HepG2 (cell line): ENCODE measurements at regions not wholly inside any gene's neighbourhood (a gene's known extent, or its start where the extent isn't known, plus 50 kb on each side); places are given as distances from the start of the nearest gene placed in this dataset.

ENCODE experiments used
- ATAC-seq: fragments of 200-7000 bp; cut with Tn5 transposase; 3 replicates; pipeline ENCODE4 v1.9.1; 2020; ENCODE audit warnings: mild to moderate bottlenecking, moderate library complexity
- BruUV-seq: library from RNA; stranded (reverse); fragments of 400-500 nt; replicated peaks from 2 replicates; lab custom pipeline; 2021; lab: Mats Ljungman, UMichigan
- CTCF ChIA-PET: fragments of 300-600 bp; formaldehyde crosslinking; extraction: SDS; loops from one replicate; lab custom pipeline; 2021; ENCODE audit warnings: low total read pairs, inconsistent platforms, low intra/inter-chr PET ratio; lab: Yijun Ruan, JAX
- POLR2A ChIA-PET: fragments of 350-600 bp; sonication (Branson Sonifier 250); formaldehyde crosslinking; loops from one replicate; lab custom pipeline; 2020; ENCODE audit warnings: antibody characterized with exemption, inconsistent platforms; lab: Yijun Ruan, JAX
- DNase-seq: peaks from one replicate; pipeline ENCODE4 v3.0.0-alpha.2; 2015; ENCODE audit warnings: low spot score
- FAIRE-seq: peaks from 3 replicates; lab custom pipeline; 2011; peaks lifted over from hg19 to GRCh38; lab: Jason Lieb, UNC
- H2AFZ ChIP-seq: one replicate; pipeline ENCODE4 v1.6.1; 2011; ENCODE audit warnings: low read length, inconsistent platforms
- H3K27ac ChIP-seq: fragments of 300-600 bp; 3 replicates; pipeline ENCODE4 v1.8.0; 2011; ENCODE audit warnings: mixed run types, mild to moderate bottlenecking, mixed read lengths, low read length, inconsistent platforms; ENCODE audit not compliant: insufficient read depth; ENCODE audit errors: extremely low read length
- H3K27me3 ChIP-seq, 2 experiments: fragments of 200-600 bp in 1 of 2; 2 replicates in 1 of 2; 3 replicates in 1 of 2; pipeline versions ENCODE4 v1.6.0 to v1.8.0; 2011; ENCODE audit warnings: low read length in 2 of 2, mild to moderate bottlenecking in 2 of 2, moderate library complexity in 2 of 2, inconsistent platforms in 1 of 2; ENCODE audit not compliant: insufficient read depth in 2 of 2, control insufficient read depth in 1 of 2
- H3K36me3 ChIP-seq, 2 experiments: fragments of 200-600 bp in 1 of 2; replicated peaks in 1 of 2; 2 replicates in 1 of 2; 3 replicates in 1 of 2; pipeline versions ENCODE4 v1.5.1 to v1.8.0; 2011; ENCODE audit warnings: low read length in 2 of 2, inconsistent platforms in 1 of 2; ENCODE audit not compliant: insufficient read depth in 2 of 2, control insufficient read depth in 1 of 2
- H3K4me1 ChIP-seq: 2 replicates; pipeline ENCODE4 v1.5.1; 2012; ENCODE audit warnings: low read length, inconsistent platforms; ENCODE audit not compliant: insufficient read depth
- H3K4me2 ChIP-seq: 2 replicates; pipeline ENCODE4 v1.6.0; 2011; ENCODE audit warnings: low read depth, low read length, inconsistent platforms
- H3K4me3 ChIP-seq, 3 experiments: fragments of 200-600 bp in 1 of 3; sonication (generic), shearing (Covaris generic) in 1 of 3; replicated peaks in 1 of 3; 2 replicates each; pipeline ENCODE4 v1.5.1; 2011 to 2016; ENCODE audit warnings: low read length in 3 of 3, inconsistent platforms in 2 of 3, low read depth in 2 of 3, mild to moderate bottlenecking in 2 of 3, control low read depth in 1 of 3, mixed read lengths in 1 of 3; ENCODE audit not compliant: insufficient read depth in 1 of 3
- H3K79me2 ChIP-seq: one replicate; pipeline ENCODE4 v1.6.1; 2011; ENCODE audit warnings: low read length, inconsistent platforms; ENCODE audit not compliant: insufficient read depth
- H3K9ac ChIP-seq: 2 replicates; pipeline ENCODE4 v1.6.0; 2011; ENCODE audit warnings: mild to moderate bottlenecking, low read depth, low read length, inconsistent platforms; ENCODE audit not compliant: insufficient read depth
- H3K9me3 ChIP-seq: 2 replicates; pipeline ENCODE4 v1.5.1; 2012; ENCODE audit warnings: mild to moderate bottlenecking, low read length
- H4K20me1 ChIP-seq: 2 replicates; pipeline ENCODE4 v1.6.0; 2011; ENCODE audit warnings: inconsistent platforms, mild to moderate bottlenecking, low read length, moderate library complexity; ENCODE audit not compliant: insufficient read depth
- KLF13 ChIP-seq: sonication (generic); formaldehyde crosslinking; IDR thresholded peaks from 2 replicates; pipeline ENCODE4 v1.4.0; 2020; ENCODE audit warnings: mild to moderate bottlenecking, missing genetic modification reagents
- MTA1 ChIP-seq: sonication (generic); formaldehyde crosslinking; IDR thresholded peaks from 2 replicates; pipeline ENCODE4 v1.4.0; 2020; ENCODE audit warnings: missing genetic modification reagents, mild to moderate bottlenecking, borderline replicate concordance
- PHF5A ChIP-seq: IDR thresholded peaks from one replicate; pipeline ENCODE4 v1.6.1; 2018; ENCODE audit warnings: low read depth, missing genetic modification reagents; ENCODE audit not compliant: unreplicated experiment
- SMAD3 ChIP-seq: sonication (generic); formaldehyde crosslinking; IDR thresholded peaks from 2 replicates; pipeline ENCODE4 v1.4.0; 2020; ENCODE audit warnings: missing genetic modification reagents
- TMF1 ChIP-seq: sonication (generic); formaldehyde crosslinking; IDR thresholded peaks from 2 replicates; pipeline ENCODE4 v1.8.1; 2022; ENCODE audit warnings: low read depth, missing genetic modification reagents
- ZNF230 ChIP-seq: sonication (generic); formaldehyde crosslinking; IDR thresholded peaks from 2 replicates; pipeline ENCODE4 v1.4.0; 2020; ENCODE audit warnings: mild to moderate bottlenecking, missing genetic modification reagents
- ZNF234 ChIP-seq: sonication (generic); formaldehyde crosslinking; conservative IDR thresholded peaks from 2 replicates; pipeline ENCODE4 v1.5.1; 2020; ENCODE audit warnings: mild to moderate bottlenecking, missing genetic modification reagents
- ZNF263 ChIP-seq: sonication (generic); formaldehyde crosslinking; IDR thresholded peaks from 2 replicates; pipeline ENCODE4 v1.4.0; 2020; ENCODE audit warnings: missing genetic modification reagents
- ZNF30 ChIP-seq: sonication (generic); formaldehyde crosslinking; IDR thresholded peaks from 2 replicates; pipeline ENCODE4 v1.5.0; 2020; ENCODE audit warnings: mild to moderate bottlenecking, missing genetic modification reagents
- ZNF549 ChIP-seq: sonication (generic); formaldehyde crosslinking; IDR thresholded peaks from 2 replicates; pipeline ENCODE4 v1.5.0; 2020; ENCODE audit warnings: missing genetic modification reagents
- ZNF552 ChIP-seq: sonication (generic); formaldehyde crosslinking; IDR thresholded peaks from 2 replicates; pipeline ENCODE4 v1.9.0; 2022; ENCODE audit warnings: missing genetic modification reagents, mild to moderate bottlenecking, borderline replicate concordance
- WGBS: methylation state at CpG from one replicate; pipeline ENCODE4 v1.1.6; 2017; ENCODE audit warnings: low lambda C conversion rate; 5-methylcytosine and 5-hydroxymethylcytosine counted together
- in situ Hi-C: cut with HindIII; loops from 2 replicates; pipeline ENCODE4 v1.10.0; 2017; ENCODE audit warnings: low pct_unique_long_range_greater_than_20kb; ENCODE audit not compliant: extremely low pct_ligation_motif_present
- intact Hi-C: fragments of 100-400 bp; cut with micrococcal nuclease; formaldehyde crosslinking; loops from one replicate; pipeline ENCODE4 v1.10.0; 2022; ENCODE audit not compliant: unreplicated experiment
- TF ChIP-seq, protein P1 (sequence below): sonication (generic); formaldehyde crosslinking; IDR thresholded peaks from 2 replicates; pipeline ENCODE4 v1.5.0; 2020; ENCODE audit warnings: mild to moderate bottlenecking, missing genetic modification reagents, borderline replicate concordance
- TF ChIP-seq, protein P2 (sequence below): sonication (generic); formaldehyde crosslinking; IDR thresholded peaks from 2 replicates; pipeline ENCODE4 v1.5.0; 2020; ENCODE audit warnings: missing genetic modification reagents
- TF ChIP-seq, protein P3 (sequence below): sonication (generic); formaldehyde crosslinking; IDR thresholded peaks from 2 replicates; pipeline ENCODE4 v1.4.0; 2020; ENCODE audit warnings: missing genetic modification reagents; ENCODE audit errors: not compliant biosample characterization

DNA sequence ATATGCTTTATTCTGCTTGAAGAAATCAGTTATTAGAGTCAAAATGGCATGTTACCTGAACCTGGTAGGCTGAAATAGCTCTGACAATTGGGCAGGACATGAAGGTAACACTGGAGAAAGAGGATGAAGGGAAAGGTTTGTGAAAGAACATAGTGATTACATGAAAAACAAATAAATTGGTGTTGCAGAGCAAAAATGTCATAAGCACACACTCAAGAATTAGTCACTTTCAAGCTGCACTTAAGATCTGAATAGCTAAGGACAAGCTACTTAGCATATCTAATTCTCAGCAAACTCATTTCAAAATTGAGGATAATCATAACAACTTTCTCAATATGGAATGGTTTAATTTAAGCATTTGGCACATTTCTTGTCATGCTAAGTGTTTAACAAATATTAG, 1398.0 kb upstream of the FLRT2 start (continued):
- TF ChIP-seq, protein P1, sequence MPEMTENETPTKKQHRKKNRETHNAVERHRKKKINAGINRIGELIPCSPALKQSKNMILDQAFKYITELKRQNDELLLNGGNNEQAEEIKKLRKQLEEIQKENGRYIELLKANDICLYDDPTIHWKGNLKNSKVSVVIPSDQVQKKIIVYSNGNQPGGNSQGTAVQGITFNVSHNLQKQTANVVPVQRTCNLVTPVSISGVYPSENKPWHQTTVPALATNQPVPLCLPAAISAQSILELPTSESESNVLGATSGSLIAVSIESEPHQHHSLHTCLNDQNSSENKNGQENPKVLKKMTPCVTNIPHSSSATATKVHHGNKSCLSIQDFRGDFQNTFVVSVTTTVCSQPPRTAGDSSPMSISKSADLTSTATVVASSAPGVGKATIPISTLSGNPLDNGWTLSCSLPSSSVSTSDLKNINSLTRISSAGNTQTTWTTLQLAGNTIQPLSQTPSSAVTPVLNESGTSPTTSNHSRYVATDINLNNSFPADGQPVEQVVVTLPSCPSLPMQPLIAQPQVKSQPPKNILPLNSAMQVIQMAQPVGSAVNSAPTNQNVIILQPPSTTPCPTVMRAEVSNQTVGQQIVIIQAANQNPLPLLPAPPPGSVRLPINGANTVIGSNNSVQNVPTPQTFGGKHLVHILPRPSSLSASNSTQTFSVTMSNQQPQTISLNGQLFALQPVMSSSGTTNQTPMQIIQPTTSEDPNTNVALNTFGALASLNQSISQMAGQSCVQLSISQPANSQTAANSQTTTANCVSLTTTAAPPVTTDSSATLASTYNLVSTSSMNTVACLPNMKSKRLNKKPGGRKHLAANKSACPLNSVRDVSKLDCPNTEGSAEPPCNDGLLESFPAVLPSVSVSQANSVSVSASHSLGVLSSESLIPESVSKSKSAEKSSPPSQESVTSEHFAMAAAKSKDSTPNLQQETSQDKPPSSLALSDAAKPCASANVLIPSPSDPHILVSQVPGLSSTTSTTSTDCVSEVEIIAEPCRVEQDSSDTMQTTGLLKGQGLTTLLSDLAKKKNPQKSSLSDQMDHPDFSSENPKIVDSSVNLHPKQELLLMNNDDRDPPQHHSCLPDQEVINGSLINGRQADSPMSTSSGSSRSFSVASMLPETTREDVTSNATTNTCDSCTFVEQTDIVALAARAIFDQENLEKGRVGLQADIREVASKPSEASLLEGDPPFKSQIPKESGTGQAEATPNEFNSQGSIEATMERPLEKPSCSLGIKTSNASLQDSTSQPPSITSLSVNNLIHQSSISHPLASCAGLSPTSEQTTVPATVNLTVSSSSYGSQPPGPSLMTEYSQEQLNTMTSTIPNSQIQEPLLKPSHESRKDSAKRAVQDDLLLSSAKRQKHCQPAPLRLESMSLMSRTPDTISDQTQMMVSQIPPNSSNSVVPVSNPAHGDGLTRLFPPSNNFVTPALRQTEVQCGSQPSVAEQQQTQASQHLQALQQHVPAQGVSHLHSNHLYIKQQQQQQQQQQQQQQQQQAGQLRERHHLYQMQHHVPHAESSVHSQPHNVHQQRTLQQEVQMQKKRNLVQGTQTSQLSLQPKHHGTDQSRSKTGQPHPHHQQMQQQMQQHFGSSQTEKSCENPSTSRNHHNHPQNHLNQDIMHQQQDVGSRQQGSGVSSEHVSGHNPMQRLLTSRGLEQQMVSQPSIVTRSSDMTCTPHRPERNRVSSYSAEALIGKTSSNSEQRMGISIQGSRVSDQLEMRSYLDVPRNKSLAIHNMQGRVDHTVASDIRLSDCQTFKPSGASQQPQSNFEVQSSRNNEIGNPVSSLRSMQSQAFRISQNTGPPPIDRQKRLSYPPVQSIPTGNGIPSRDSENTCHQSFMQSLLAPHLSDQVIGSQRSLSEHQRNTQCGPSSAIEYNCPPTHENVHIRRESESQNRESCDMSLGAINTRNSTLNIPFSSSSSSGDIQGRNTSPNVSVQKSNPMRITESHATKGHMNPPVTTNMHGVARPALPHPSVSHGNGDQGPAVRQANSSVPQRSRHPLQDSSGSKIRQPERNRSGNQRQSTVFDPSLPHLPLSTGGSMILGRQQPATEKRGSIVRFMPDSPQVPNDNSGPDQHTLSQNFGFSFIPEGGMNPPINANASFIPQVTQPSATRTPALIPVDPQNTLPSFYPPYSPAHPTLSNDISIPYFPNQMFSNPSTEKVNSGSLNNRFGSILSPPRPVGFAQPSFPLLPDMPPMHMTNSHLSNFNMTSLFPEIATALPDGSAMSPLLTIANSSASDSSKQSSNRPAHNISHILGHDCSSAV (CRISPR knock-in tag): no peak
- TF ChIP-seq PHF5A (no peak), ZNF552 (no peak)
- TF ChIP-seq, all 625 proteins: peak for 0

DNA sequence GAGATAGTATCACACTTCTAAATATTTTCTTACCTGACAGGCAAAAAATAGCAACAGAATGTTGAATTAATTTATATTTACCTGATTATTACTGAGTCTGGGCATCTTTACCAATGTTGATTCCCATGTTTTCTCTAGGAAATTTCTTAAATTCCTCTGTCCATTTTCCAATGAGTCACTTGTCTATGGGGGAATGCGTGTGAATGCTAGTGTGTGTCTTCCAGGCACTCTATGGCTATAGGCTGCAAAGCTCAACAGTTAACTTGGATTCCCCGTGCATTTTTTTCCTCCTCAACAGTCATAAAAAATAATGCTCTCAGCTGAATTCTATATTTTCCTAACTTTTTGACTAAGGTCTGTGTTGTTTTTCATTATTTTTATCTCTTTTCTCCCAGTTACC, 1385.8 kb upstream of the FLRT2 start:
- ATAC-seq (no peak), DNase-seq (no peak), FAIRE-seq (no peak)
- Histone ChIP-seq H2AFZ (no peak overlapping the region), H3K27ac (no peak overlapping the region), H3K4me3 (no peak overlapping the region), H4K20me1 (no peaks in the 10 kb centered on the region), H3K9ac (no peak overlapping the region), H3K36me3 (no peaks in the 10 kb centered on the region), H3K9me3 (peaks cover 60% of the 10 kb centered on the region), H3K4me1 (no peaks in the 10 kb centered on the region), H3K4me2 (no peak overlapping the region), H3K79me2 (no peaks in the 10 kb centered on the region), H3K27me3 (no peaks in the 10 kb centered on the region)
- intact Hi-C loops: no loop called here
- TF ChIP-seq ZNF30 (CRISPR knock-in tag) (no peak), MTA1 (no peak), ZNF234 (CRISPR knock-in tag) (no peak), KLF13 (CRISPR knock-in tag) (no peak), ZNF230 (CRISPR knock-in tag) (no peak), ZNF263 (CRISPR knock-in tag) (no peak), ZNF549 (CRISPR knock-in tag) (no peak), TMF1 (CRISPR knock-in tag) (no peak), SMAD3 (CRISPR knock-in tag) (no peak)
- TF ChIP-seq, protein P2, sequence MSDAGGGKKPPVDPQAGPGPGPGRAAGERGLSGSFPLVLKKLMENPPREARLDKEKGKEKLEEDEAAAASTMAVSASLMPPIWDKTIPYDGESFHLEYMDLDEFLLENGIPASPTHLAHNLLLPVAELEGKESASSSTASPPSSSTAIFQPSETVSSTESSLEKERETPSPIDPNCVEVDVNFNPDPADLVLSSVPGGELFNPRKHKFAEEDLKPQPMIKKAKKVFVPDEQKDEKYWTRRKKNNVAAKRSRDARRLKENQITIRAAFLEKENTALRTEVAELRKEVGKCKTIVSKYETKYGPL (CRISPR knock-in tag): no peak
- TF ChIP-seq, protein P3, sequence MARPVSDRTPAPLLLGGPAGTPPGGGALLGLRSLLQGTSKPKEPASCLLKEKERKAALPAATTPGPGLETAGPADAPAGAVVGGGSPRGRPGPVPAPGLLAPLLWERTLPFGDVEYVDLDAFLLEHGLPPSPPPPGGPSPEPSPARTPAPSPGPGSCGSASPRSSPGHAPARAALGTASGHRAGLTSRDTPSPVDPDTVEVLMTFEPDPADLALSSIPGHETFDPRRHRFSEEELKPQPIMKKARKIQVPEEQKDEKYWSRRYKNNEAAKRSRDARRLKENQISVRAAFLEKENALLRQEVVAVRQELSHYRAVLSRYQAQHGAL (CRISPR knock-in tag): no peak
- in situ Hi-C loops: no loop called here
- 2% methylated on average over 2 of the region's 2 CpGs for WGBS
- BruUV-seq: no TSS peak
- POLR2A ChIA-PET: no interaction called here
- CTCF ChIA-PET: no interaction called here
